B cell (primary cell): ENCODE measurements at regions not wholly inside any gene's neighbourhood (a gene's known extent, or its start where the extent isn't known, plus 50 kb on each side); places are given as distances from the start of the nearest gene placed in this dataset.

Experiments used
- ATAC-seq: fragments of 200-7000 bp; cut with Tn5 transposase; one replicate; pipeline ENCODE4 v1.10.0; 2021; ENCODE audit warnings: low read depth, mild to moderate bottlenecking, moderate number of reproducible peaks, moderate library complexity
- CTCF ChIA-PET: fragments of 350-600 bp; sonication (Branson Sonifier 250); formaldehyde crosslinking; loops from one replicate; lab custom pipeline; 2021; ENCODE audit warnings: antibody characterized with exemption, inconsistent platforms; lab: Charles Lee
- POLR2A ChIA-PET: fragments of 350-600 bp; sonication (Branson Sonifier 250); formaldehyde crosslinking; loops from one replicate; lab custom pipeline; 2021; ENCODE audit warnings: antibody characterized with exemption; lab: Charles Lee
- DNase-seq: peaks from one replicate; pipeline ENCODE4 v3.0.0; 2013
- H2AFZ ChIP-seq: 2 replicates; pipeline ENCODE4 v1.6.1; 2012; ENCODE audit warnings: mild to moderate bottlenecking, low read depth, low read length; ENCODE audit not compliant: insufficient read depth, poor library complexity, severe bottlenecking
- H3K27ac ChIP-seq, 2 donors: 1 replicate in 1 of 2; 2 replicates in 1 of 2; pipeline ENCODE4 v1.5.1; 2012 to 2013; ENCODE audit warnings: low read length in 2 of 2, mild to moderate bottlenecking in 2 of 2, moderate library complexity in 1 of 2
- H3K27me3 ChIP-seq, 4 experiments: fragments of 200-600 bp in 1 of 4; sonication (generic) in 1 of 4; replicated peaks in 1 of 4; 1 replicate in 2 of 4; 2 replicates in 2 of 4; pipeline versions ENCODE4 v1.6.1 to v1.7.0; 2013 to 2016; ENCODE audit warnings: low read length in 3 of 4, mild to moderate bottlenecking in 2 of 4, mixed read lengths in 1 of 4, moderate library complexity in 1 of 4; ENCODE audit not compliant: insufficient read depth in 4 of 4, control insufficient read depth in 3 of 4; ENCODE audit errors: control extremely low read depth in 1 of 4
- H3K36me3 ChIP-seq, 2 experiments: replicated peaks in 1 of 2; 1 replicate in 1 of 2; 2 replicates in 1 of 2; pipeline versions ENCODE4 v1.6.1 to v1.7.1; 2013; ENCODE audit warnings: low read length in 1 of 2; ENCODE audit not compliant: insufficient read depth in 2 of 2, control insufficient read depth in 1 of 2; ENCODE audit errors: control extremely low read depth in 1 of 2, extremely low read depth in 1 of 2
- H3K4me1 ChIP-seq, 2 donors: fragments of 200-600 bp in 1 of 2; sonication (generic) in 1 of 2; 1 replicate in 1 of 2; 2 replicates in 1 of 2; pipeline versions ENCODE4 v1.5.1 to v1.6.1; 2013 to 2017; ENCODE audit warnings: low read length in 2 of 2; ENCODE audit not compliant: control insufficient read depth in 2 of 2, insufficient read depth in 2 of 2
- H3K4me2 ChIP-seq: replicated peaks from 2 replicates; pipeline ENCODE3; 2012; ENCODE audit warnings: mild to moderate bottlenecking, low read depth, low read length; ENCODE audit not compliant: poor library complexity, severe bottlenecking
- H3K4me3 ChIP-seq, 5 experiments: fragments of 200-600 bp in 1 of 5; sonication (generic) in 1 of 5; 1 replicate in 3 of 5; 2 replicates in 2 of 5; pipeline versions ENCODE4 v1.5.1 to v1.7.0; 2011 to 2016; ENCODE audit warnings: low read length in 4 of 5, mild to moderate bottlenecking in 4 of 5, low read depth in 2 of 5, control low read depth in 1 of 5, moderate library complexity in 1 of 5; ENCODE audit not compliant: insufficient read depth in 1 of 5; ENCODE audit errors: control extremely low read depth in 1 of 5, extremely low read depth in 1 of 5
- H3K79me2 ChIP-seq: fragments of 200-600 bp; sonication (generic); one replicate; pipeline ENCODE4 v1.6.0; 2016; ENCODE audit warnings: low read length; ENCODE audit not compliant: control insufficient read depth, insufficient read depth
- H3K9ac ChIP-seq: fragments of 200-600 bp; sonication (generic); 2 replicates; pipeline ENCODE4 v1.6.1; 2017; ENCODE audit warnings: mild to moderate bottlenecking, low read length, moderate library complexity
- H3K9me3 ChIP-seq, 3 donors: one replicate each; pipeline versions ENCODE4 v1.6.1 to v1.7.1; 2013; ENCODE audit warnings: low read length in 2 of 3; ENCODE audit not compliant: control insufficient read depth in 2 of 3, insufficient read depth in 1 of 3; ENCODE audit errors: control extremely low read depth in 1 of 3
- H4K20me1 ChIP-seq: 2 replicates; pipeline ENCODE4 v1.6.0; 2012; ENCODE audit warnings: mild to moderate bottlenecking, low read length; ENCODE audit not compliant: insufficient read depth, control insufficient read depth, poor library complexity, severe bottlenecking
- H3K27ac Mint-ChIP-seq: one replicate; pipeline ENCODE4 v1.8.0; 2021; ENCODE audit warnings: mixed read lengths
- H3K27me3 Mint-ChIP-seq: one replicate; pipeline ENCODE4 v1.8.0; 2021; ENCODE audit warnings: mixed read lengths
- H3K4me1 Mint-ChIP-seq: one replicate; pipeline ENCODE4 v1.8.0; 2021; ENCODE audit warnings: mixed read lengths
- H3K4me3 Mint-ChIP-seq: one replicate; pipeline ENCODE4 v1.8.0; 2021; ENCODE audit warnings: mixed read lengths
- H3K9me3 Mint-ChIP-seq: one replicate; pipeline ENCODE4 v1.8.0; 2022; ENCODE audit warnings: mixed read lengths; ENCODE audit not compliant: insufficient read depth
- EZH2 ChIP-seq: IDR thresholded peaks from 2 replicates; pipeline ENCODE4 v1.6.1; 2012; ENCODE audit warnings: borderline replicate concordance, low read depth, mild to moderate bottlenecking, moderate library complexity, low read length; ENCODE audit not compliant: insufficient read depth, poor library complexity, severe bottlenecking
- WGBS: methylation state at CpG from one replicate; pipeline ENCODE4 v1.1.5; 2013; ENCODE audit warnings: missing lambda C conversion rate; ENCODE audit not compliant: insufficient coverage; 5-methylcytosine and 5-hydroxymethylcytosine counted together
- intact Hi-C: fragments of 100-400 bp; cut with micrococcal nuclease; formaldehyde crosslinking; loops from one replicate; pipeline ENCODE4 v1.10.0; 2022
- TF ChIP-seq, protein P1 (sequence below): fragments of 200-600 bp; IDR thresholded peaks from one replicate; pipeline ENCODE4 v1.8.0; 2022; ENCODE audit warnings: antibody characterized with exemption, mild to moderate bottlenecking

DNA sequence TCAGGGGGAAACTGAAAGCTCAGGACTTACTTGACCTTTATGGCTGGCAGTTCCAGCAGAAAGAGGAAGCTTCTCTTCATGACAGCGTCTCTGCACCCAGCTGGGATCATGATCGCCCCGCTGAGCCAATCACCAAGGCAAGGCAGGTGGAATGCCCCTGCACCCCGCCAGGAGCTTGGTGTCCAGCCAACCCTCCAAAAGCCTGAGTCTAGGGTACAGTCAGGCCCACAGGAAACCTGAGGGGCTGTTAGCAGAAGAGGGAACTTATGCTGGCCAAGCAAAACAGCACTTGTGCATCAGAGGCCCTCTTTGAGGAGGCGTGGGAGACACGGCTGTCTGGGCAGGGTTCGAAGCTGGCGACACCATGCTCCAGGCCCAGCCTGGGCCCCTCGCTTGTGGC, 188.3 kb upstream of the GMDS start:
- no peak overlapping the region for H3K9ac ChIP-seq
- H3K4me3 Mint-ChIP-seq, result no peak overlapping the region
- no peak overlapping the region for H2AFZ ChIP-seq

GRCh38 chr6:2433266-2433665, 187.9 kb upstream of the GMDS start:
- DNase-seq, result no peak
- H3K36me3 ChIP-seq, result no peaks in the 10 kb centered on the region
- H3K79me2 ChIP-seq, result no peaks in the 10 kb centered on the region
- intact Hi-C loops, result no loop called here
- peaks cover 0 to 7% (median 0%) of the 10 kb centered on the region in 3 donors for H3K9me3 ChIP-seq
- Mint-ChIP-seq H3K9me3 (no peaks in the 10 kb centered on the region), H3K4me1 (no peaks in the 10 kb centered on the region), H3K4me3 (no peak overlapping the region), H3K27ac (no peak overlapping the region), H3K27me3 (no peaks in the 10 kb centered on the region)
- ChIA-PET POLR2A (no interaction called here), CTCF (no interaction called here)
- H3K4me3 ChIP-seq, result no peak overlapping the region
- WGBS, result 95% methylated on average over 4 of the region's 5 CpGs
- no peak overlapping the region for H2AFZ ChIP-seq
- H3K27ac ChIP-seq, result no peak overlapping the region
- H4K20me1 ChIP-seq, result no peaks in the 10 kb centered on the region
- no peak for ATAC-seq
- no peak for TF ChIP-seq EZH2
- TF ChIP-seq, protein P1, sequence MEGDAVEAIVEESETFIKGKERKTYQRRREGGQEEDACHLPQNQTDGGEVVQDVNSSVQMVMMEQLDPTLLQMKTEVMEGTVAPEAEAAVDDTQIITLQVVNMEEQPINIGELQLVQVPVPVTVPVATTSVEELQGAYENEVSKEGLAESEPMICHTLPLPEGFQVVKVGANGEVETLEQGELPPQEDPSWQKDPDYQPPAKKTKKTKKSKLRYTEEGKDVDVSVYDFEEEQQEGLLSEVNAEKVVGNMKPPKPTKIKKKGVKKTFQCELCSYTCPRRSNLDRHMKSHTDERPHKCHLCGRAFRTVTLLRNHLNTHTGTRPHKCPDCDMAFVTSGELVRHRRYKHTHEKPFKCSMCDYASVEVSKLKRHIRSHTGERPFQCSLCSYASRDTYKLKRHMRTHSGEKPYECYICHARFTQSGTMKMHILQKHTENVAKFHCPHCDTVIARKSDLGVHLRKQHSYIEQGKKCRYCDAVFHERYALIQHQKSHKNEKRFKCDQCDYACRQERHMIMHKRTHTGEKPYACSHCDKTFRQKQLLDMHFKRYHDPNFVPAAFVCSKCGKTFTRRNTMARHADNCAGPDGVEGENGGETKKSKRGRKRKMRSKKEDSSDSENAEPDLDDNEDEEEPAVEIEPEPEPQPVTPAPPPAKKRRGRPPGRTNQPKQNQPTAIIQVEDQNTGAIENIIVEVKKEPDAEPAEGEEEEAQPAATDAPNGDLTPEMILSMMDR, result no peak
- H3K9ac ChIP-seq, result no peak overlapping the region
- H3K27me3 ChIP-seq, result no peaks in the 10 kb centered on the region
- H3K4me1 ChIP-seq, result peaks cover 0 to 3% of the 10 kb centered on the region in 2 donors
- no peak overlapping the region for H3K4me2 ChIP-seq

More for the DNA sequence above, 188.3 kb upstream of the GMDS start:
- Histone ChIP-seq H3K4me2 (no peak overlapping the region), H3K27me3 (no peaks in the 10 kb centered on the region), H3K4me1 (peaks cover 0 to 3% of the 10 kb centered on the region in 2 donors), H4K20me1 (no peaks in the 10 kb centered on the region), H3K27ac (no peak overlapping the region), H3K9me3 (peaks cover 0 to 7% (median 0%) of the 10 kb centered on the region in 3 donors), H3K79me2 (no peaks in the 10 kb centered on the region), H3K4me3 (no peak overlapping the region), H3K36me3 (no peaks in the 10 kb centered on the region)
- H3K27me3 Mint-ChIP-seq, result no peaks in the 10 kb centered on the region
- DNase-seq (peak; percentile 3), ATAC-seq (peak; percentile 61)
- no peaks in the 10 kb centered on the region for H3K4me1 Mint-ChIP-seq
- no peaks in the 10 kb centered on the region for H3K9me3 Mint-ChIP-seq
- H3K27ac Mint-ChIP-seq, result no peak overlapping the region
- WGBS, result 34% methylated on average over 9 of the region's 9 CpGs
- TF ChIP-seq, protein P1, result no peak
- TF ChIP-seq EZH2, result no peak
- CTCF ChIA-PET, result interaction anchor here (0.5 kb wide), 1 partner anchor 307 kb away, joined by 3 read pairs; no protein-coding TSS in a partner anchor
- POLR2A ChIA-PET, result no interaction called here
- intact Hi-C loops, result no loop called here
